D721Med (cell line): ENCODE measurements at regions not wholly inside any gene's neighbourhood (a gene's known extent, or its start where the extent isn't known, plus 50 kb on each side); places are given as distances from the start of the nearest gene placed in this dataset.

ENCODE experiments used
- DNase-seq: peaks from one replicate; pipeline ENCODE4 v3.0.0; 2011; ENCODE audit warnings: low spot score; ENCODE audit not compliant: insufficient read length
- FAIRE-seq: peaks from 2 replicates; lab custom pipeline; 2011; peaks lifted over from hg19 to GRCh38; lab: Jason Lieb, UNC
- TF ChIP-seq, protein P1 (sequence below): IDR thresholded peaks from 2 replicates; pipeline ENCODE4 v1.5.1; 2012; ENCODE audit warnings: mild to moderate bottlenecking, control low read depth; ENCODE audit not compliant: insufficient read depth; ENCODE audit errors: missing control alignments

DNA sequence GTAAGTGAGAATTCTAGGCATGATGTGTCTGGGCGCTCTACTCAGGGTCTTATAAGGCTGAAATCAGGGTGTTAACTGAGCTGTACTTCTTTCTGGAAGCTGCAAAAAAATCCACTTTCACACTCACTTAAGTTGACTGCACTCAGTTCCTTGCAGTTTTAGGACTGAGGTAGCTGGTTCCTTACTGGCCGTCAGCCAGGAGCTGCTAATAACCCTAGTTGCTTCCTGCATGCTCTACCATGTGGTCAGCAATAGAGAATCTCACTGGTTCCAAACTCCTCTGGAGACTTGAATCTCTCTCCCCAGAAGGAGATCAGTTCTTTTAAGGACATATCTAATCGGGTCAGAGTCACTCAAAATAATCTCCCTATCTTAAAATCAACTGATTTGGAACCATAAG, 911.2 kb downstream of the EFNA5 start:
- FAIRE-seq (no peak), DNase-seq (no peak)
- TF ChIP-seq, protein P1, sequence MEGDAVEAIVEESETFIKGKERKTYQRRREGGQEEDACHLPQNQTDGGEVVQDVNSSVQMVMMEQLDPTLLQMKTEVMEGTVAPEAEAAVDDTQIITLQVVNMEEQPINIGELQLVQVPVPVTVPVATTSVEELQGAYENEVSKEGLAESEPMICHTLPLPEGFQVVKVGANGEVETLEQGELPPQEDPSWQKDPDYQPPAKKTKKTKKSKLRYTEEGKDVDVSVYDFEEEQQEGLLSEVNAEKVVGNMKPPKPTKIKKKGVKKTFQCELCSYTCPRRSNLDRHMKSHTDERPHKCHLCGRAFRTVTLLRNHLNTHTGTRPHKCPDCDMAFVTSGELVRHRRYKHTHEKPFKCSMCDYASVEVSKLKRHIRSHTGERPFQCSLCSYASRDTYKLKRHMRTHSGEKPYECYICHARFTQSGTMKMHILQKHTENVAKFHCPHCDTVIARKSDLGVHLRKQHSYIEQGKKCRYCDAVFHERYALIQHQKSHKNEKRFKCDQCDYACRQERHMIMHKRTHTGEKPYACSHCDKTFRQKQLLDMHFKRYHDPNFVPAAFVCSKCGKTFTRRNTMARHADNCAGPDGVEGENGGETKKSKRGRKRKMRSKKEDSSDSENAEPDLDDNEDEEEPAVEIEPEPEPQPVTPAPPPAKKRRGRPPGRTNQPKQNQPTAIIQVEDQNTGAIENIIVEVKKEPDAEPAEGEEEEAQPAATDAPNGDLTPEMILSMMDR = no peak

DNA sequence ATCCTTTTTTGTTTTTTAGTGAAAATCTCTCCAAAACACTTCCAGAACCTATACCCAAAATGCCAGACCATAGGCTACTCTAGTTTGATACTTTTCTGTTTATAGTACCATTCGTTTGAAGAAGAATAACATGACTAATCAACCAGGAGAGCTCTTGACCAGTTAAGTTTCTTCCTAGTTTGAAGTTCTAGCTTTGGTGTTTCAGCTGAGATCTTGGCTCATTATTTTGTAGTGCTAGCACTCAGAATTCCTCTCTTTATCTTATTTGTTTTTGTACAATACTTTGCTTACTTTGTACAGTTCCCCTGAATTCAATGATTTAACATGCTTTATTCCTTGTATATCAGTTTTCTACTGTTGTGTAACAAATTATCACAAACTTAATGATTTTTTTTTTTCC, 911.6 kb downstream of the EFNA5 start:
- TF ChIP-seq, protein P1 = no peak
- DNase-seq (no peak), FAIRE-seq (no peak)

DNA sequence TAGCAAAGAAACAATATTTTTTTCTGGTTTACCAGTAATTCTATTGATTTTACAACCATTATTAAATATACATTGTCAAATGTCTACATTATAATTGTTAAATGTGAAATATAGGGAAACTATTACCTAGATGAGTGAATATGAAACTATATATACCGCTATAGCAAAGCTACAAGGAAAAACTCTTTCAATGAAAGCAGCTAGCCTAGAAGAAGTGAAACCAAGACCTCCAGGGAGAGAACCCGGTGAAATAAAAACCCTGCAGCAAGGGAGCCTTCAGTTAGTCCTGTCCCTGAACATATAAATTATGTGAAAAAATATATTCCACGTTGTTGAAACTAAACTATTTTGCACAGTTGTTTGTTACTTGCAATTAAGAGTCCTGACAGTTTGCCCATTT, 913.1 kb downstream of the EFNA5 start:
- TF ChIP-seq, protein P1 = no peak
- no peak for FAIRE-seq
- DNase-seq = no peak

DNA sequence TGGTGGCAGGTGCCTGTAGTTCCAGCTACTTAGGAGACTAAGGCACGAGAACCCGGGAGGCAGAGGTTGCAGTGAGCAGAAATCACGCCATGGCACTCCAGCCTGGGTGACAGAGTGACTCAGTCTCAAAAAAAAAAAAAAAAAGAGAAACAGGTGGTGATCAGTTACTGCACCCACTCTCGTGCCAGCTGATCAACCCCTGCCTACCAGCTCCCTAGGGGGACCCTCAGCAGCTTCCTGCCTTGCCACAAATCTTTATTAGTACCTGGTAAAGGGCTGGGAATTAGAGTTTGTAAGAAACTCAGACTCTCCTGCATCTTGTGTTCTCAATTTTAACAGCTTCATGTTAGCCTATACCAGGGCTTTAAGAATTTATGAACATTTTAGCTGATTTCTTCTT, 914.9 kb downstream of the EFNA5 start:
- TF ChIP-seq, protein P1 = no peak
- FAIRE-seq (no peak), DNase-seq (no peak)

DNA sequence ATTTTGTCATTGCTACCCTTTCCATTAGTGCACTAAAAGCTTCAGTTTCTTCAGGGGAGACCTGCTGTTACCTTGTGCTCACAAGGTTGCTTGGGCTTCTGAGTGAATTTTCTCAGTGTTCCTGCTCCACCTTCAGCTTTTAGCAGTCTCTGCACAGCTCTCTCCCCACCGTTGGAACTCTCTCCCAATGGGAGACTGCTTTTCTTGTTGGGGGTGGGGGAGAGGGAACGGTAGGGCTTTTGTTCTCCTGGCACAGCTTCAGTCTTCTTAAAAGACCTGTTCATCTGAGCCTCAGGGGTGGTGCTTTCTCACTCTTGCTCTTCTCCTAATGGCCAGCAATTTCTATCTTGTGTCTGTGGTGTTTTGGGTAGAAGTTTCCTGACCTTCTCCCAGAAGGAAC, 915.7 kb downstream of the EFNA5 start:
- FAIRE-seq = no peak
- TF ChIP-seq, protein P1 = no peak
- no peak for DNase-seq

DNA sequence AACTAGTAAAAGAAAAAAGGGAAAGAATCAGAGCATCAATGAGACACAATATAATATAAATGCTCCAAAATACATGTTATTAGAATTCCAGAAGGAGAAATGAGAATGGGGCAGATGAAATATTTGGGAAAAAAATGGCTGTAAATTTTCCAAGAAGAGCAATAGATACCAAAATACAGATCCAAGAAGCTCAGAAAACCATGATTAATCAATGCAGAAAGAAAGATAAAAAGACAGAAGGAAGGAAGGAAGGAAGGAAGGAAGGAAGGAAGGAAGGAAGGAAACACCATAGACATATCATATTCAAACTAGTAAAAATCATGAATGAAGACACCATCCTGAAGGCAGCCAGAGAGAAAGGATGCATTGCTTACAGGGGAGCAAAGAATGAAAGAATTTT, 920.9 kb downstream of the EFNA5 start:
- no peak for DNase-seq
- FAIRE-seq = no peak
- TF ChIP-seq, protein P1 = no peak

DNA sequence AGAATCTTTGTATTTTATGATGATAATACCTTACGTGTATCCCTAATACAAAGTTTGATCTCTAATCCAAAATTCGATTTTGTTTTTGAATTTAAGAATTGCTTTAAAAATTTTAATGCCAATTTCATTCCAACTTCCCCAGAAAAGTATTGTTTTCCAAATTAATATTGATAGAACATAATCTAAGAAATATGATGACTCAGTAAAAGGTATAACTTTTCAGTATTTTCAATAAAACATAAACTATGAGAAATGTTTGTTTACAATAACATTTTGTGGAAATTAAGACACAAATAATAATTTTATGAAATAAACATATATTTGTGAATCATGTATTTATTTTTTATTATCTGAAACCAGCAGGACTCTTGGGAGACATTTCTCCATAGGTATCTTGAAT, 931.6 kb downstream of the EFNA5 start:
- FAIRE-seq = no peak
- no peak for DNase-seq
- TF ChIP-seq, protein P1 = no peak
